IMR-90 (cell line): ENCODE measurements at regions not wholly inside any gene's neighbourhood (a gene's known extent, or its start where the extent isn't known, plus 50 kb on each side); places are given as distances from the start of the nearest gene placed in this dataset.

Experiments used
- ATAC-seq: fragments of 200-7000 bp; cut with Tn5 transposase; 2 replicates; pipeline ENCODE4 v1.9.1; 2020; ENCODE audit warnings: low read depth, mild to moderate bottlenecking, moderate library complexity
- BruUV-seq: library from RNA; stranded (reverse); fragments of 400-500 nt; replicated peaks from 2 replicates; lab custom pipeline; 2021; lab: Mats Ljungman, UMichigan
- CTCF ChIA-PET: fragments of 300-600 bp; formaldehyde crosslinking; extraction: SDS; loops from one replicate; lab custom pipeline; 2021; ENCODE audit warnings: antibody characterized with exemption; lab: Yijun Ruan, JAX
- POLR2A ChIA-PET: fragments of 300-600 bp; sonication (Branson Sonifier 250); formaldehyde crosslinking; loops from one replicate; lab custom pipeline; 2022; ENCODE audit warnings: antibody characterized with exemption; ENCODE audit not compliant: unreplicated experiment; lab: Charles Lee
- DNase-seq: peaks from one replicate; pipeline ENCODE4 v3.0.0; 2013
- H2AFZ ChIP-seq: replicated peaks from 2 replicates; pipeline ENCODE3; 2013; ENCODE audit warnings: low read length, mild to moderate bottlenecking; ENCODE audit not compliant: poor library complexity
- H2AK5ac ChIP-seq: 2 replicates; pipeline ENCODE4 v1.6.1; 2013; ENCODE audit warnings: low read depth, low read length, inconsistent platforms
- H2AK9ac ChIP-seq: replicated peaks from 2 replicates; pipeline ENCODE3; 2013; ENCODE audit warnings: mild to moderate bottlenecking, low read depth, low read length, moderate library complexity; ENCODE audit not compliant: poor library complexity
- H2BK120ac ChIP-seq: 2 replicates; pipeline ENCODE4 v1.6.1; 2013; ENCODE audit warnings: low read depth, low read length, inconsistent platforms
- H2BK15ac ChIP-seq: 3 replicates; pipeline ENCODE4 v1.6.1; 2013; ENCODE audit warnings: low read depth, low read length, inconsistent platforms
- H2BK20ac ChIP-seq: 2 replicates; pipeline ENCODE4 v1.6.1; 2013; ENCODE audit warnings: low read depth, mild to moderate bottlenecking, inconsistent platforms, low read length, moderate library complexity
- H2BK5ac ChIP-seq: 2 replicates; pipeline ENCODE4 v1.6.1; 2013; ENCODE audit warnings: mild to moderate bottlenecking, low read depth, low read length, inconsistent platforms; ENCODE audit not compliant: poor library complexity, severe bottlenecking
- H3K14ac ChIP-seq: replicated peaks from 2 replicates; pipeline ENCODE4 v1.6.1; 2013; ENCODE audit warnings: low read depth, low read length, inconsistent platforms
- H3K18ac ChIP-seq: 2 replicates; pipeline ENCODE4 v1.6.1; 2013; ENCODE audit warnings: low read depth, low read length, control low read depth
- H3K23ac ChIP-seq: 2 replicates; pipeline ENCODE4 v1.6.1; 2013; ENCODE audit warnings: low read depth, low read length, inconsistent platforms
- H3K27ac ChIP-seq: 2 replicates; pipeline ENCODE4 v1.5.1; 2013; ENCODE audit warnings: mild to moderate bottlenecking, control low read depth, low read length; ENCODE audit not compliant: insufficient read depth
- H3K27me3 ChIP-seq: 2 replicates; pipeline ENCODE4 v1.6.1; 2013; ENCODE audit warnings: low read length; ENCODE audit not compliant: control insufficient read depth, insufficient read depth
- H3K36me3 ChIP-seq: 2 replicates; pipeline ENCODE4 v1.6.1; 2013; ENCODE audit warnings: low read length, mixed read lengths; ENCODE audit not compliant: control insufficient read depth, insufficient read depth
- H3K4ac ChIP-seq: 2 replicates; pipeline ENCODE4 v1.6.1; 2013; ENCODE audit warnings: low read depth, low read length, inconsistent platforms
- H3K4me1 ChIP-seq: 2 replicates; pipeline ENCODE4 v1.6.1; 2013; ENCODE audit warnings: low read length, mixed read lengths; ENCODE audit not compliant: control insufficient read depth, insufficient read depth
- H3K4me2 ChIP-seq: 2 replicates; pipeline ENCODE4 v1.6.1; 2013; ENCODE audit warnings: low read depth, mild to moderate bottlenecking, control low read depth, low read length, moderate library complexity
- H3K4me3 ChIP-seq: 2 replicates; pipeline ENCODE4 v1.5.1; 2013; ENCODE audit warnings: low read depth, mild to moderate bottlenecking, control low read depth, low read length, moderate library complexity; ENCODE audit not compliant: insufficient read depth
- H3K56ac ChIP-seq: 2 replicates; pipeline ENCODE4 v1.6.1; 2013; ENCODE audit warnings: low read length, inconsistent platforms; ENCODE audit not compliant: insufficient read depth; ENCODE audit errors: extremely low read depth
- H3K79me1 ChIP-seq, 2 experiments: 2 replicates each; pipeline ENCODE4 v1.6.1; 2013; ENCODE audit warnings: low read length in 2 of 2, inconsistent platforms in 1 of 2, low read depth in 1 of 2
- H3K9ac ChIP-seq: 2 replicates; pipeline ENCODE4 v1.6.1; 2013; ENCODE audit warnings: low read depth, low read length, control low read depth
- H3K9me1 ChIP-seq: 2 replicates; pipeline ENCODE4 v1.6.1; 2013; ENCODE audit warnings: low read length, inconsistent platforms; ENCODE audit not compliant: insufficient read depth
- H3K9me3 ChIP-seq: 2 replicates; pipeline ENCODE4 v1.6.1; 2013; ENCODE audit warnings: low read length; ENCODE audit not compliant: control insufficient read depth, insufficient read depth
- H4K20me1 ChIP-seq: 2 replicates; pipeline ENCODE4 v1.6.1; 2013; ENCODE audit warnings: low read length, inconsistent platforms; ENCODE audit not compliant: insufficient read depth
- H4K5ac ChIP-seq: 2 replicates; pipeline ENCODE4 v1.6.1; 2013; ENCODE audit warnings: mild to moderate bottlenecking, low read depth, low read length, control low read depth
- H4K8ac ChIP-seq, 2 experiments: 2 replicates each; pipeline ENCODE4 v1.6.1; 2013; ENCODE audit warnings: low read depth in 2 of 2, low read length in 2 of 2, control low read depth in 1 of 2, inconsistent platforms in 1 of 2
- H4K91ac ChIP-seq: 2 replicates; pipeline ENCODE4 v1.6.1; 2013; ENCODE audit warnings: low read depth, low read length, inconsistent platforms; ENCODE audit not compliant: insufficient read depth
- CEBPB ChIP-seq: IDR thresholded peaks from 2 replicates; pipeline ENCODE4 v1.6.1; 2012; ENCODE audit warnings: low read depth, low read length, improper control_type of control experiment
- ELK1 ChIP-seq: fragments of 150-350 bp; IDR thresholded peaks from 2 replicates; pipeline ENCODE4 v1.6.1; 2016; ENCODE audit warnings: low read depth, mild to moderate bottlenecking, low read length, moderate library complexity, borderline replicate concordance
- RAD21 ChIP-seq: IDR thresholded peaks from 2 replicates; pipeline ENCODE4 v1.6.1; 2012; ENCODE audit warnings: low read length, improper control_type of control experiment
- RCOR1 ChIP-seq: IDR thresholded peaks from 2 replicates; pipeline ENCODE4 v1.6.1; 2012; ENCODE audit warnings: mild to moderate bottlenecking, low read length, improper control_type of control experiment; ENCODE audit not compliant: insufficient replicate concordance
- WGBS, 2 experiments: methylation state at CpG; one replicate each; pipeline versions ENCODE4 v1.1.5 to v1.1.7; 2013; ENCODE audit warnings: missing lambda C conversion rate in 2 of 2; ENCODE audit not compliant: insufficient read length in 1 of 2; ENCODE audit errors: extremely low coverage in 2 of 2; 5-methylcytosine and 5-hydroxymethylcytosine counted together
- dilution Hi-C: fragments of 300-500 bp; cut with HindIII; formaldehyde crosslinking; loops from one replicate; pipeline ENCODE4 v1.14.3; 2018; ENCODE audit warnings: low sequenced_read_pairs; ENCODE audit not compliant: unreplicated experiment
- in situ Hi-C: fragments of 300-500 bp; cut with MboI; formaldehyde crosslinking; loops from 3 replicates; pipeline ENCODE4 v1.14.3; 2019; ENCODE audit warnings: low sequenced_read_pairs, inconsistent platforms, mixed read lengths
- intact Hi-C: fragments of 100-400 bp; cut with micrococcal nuclease; formaldehyde crosslinking; loops from 2 replicates; pipeline ENCODE4 v1.10.0; 2022

GRCh38 chr5:159702826-159703225 lies 213.5 kb upstream of the ADRA1B start:
- no peak overlapping the region for H2AK5ac ChIP-seq
- no peak overlapping the region for H4K8ac ChIP-seq
- no peak overlapping the region for H3K4me3 ChIP-seq
- no peak overlapping the region for H2BK5ac ChIP-seq
- TF ChIP-seq RAD21 (no peak), ELK1 (no peak), RCOR1 (no peak), CEBPB (no peak)
- no peak overlapping the region for H2AFZ ChIP-seq
- H3K9ac ChIP-seq, result no peak overlapping the region
- ATAC-seq, result no peak
- in situ Hi-C loops, result no loop called here
- no peak overlapping the region for H2AK9ac ChIP-seq
- no peak overlapping the region for H2BK20ac ChIP-seq
- no peak overlapping the region for H4K5ac ChIP-seq
- WGBS, 2 experiments, result no CpG with 5 or more reads among the region's 1 CpG
- no peaks in the 10 kb centered on the region for H3K79me1 ChIP-seq
- no peak overlapping the region for H3K4ac ChIP-seq
- no peak overlapping the region for H3K56ac ChIP-seq
- no peak overlapping the region for H3K18ac ChIP-seq
- no TSS peak for BruUV-seq
- dilution Hi-C loops, result no loop called here
- no peak overlapping the region for H3K4me2 ChIP-seq
- no peak overlapping the region for H2BK120ac ChIP-seq
- no peaks in the 10 kb centered on the region for H3K9me1 ChIP-seq
- no peaks in the 10 kb centered on the region for H3K4me1 ChIP-seq
- H4K91ac ChIP-seq, result no peak overlapping the region
- intact Hi-C loops, result no loop called here
- POLR2A ChIA-PET, result no interaction called here
- H4K20me1 ChIP-seq, result no peaks in the 10 kb centered on the region
- no peak overlapping the region for H3K23ac ChIP-seq
- H2BK15ac ChIP-seq, result no peak overlapping the region
- CTCF ChIA-PET, result no interaction called here
- no peak overlapping the region for H3K14ac ChIP-seq
- no peak overlapping the region for H3K27ac ChIP-seq
- H3K27me3 ChIP-seq, result peaks cover 17% of the 10 kb centered on the region
- H3K9me3 ChIP-seq, result peaks cover 1% of the 10 kb centered on the region; the same call in 1 of the 2 replicates
- DNase-seq, result no peak
- H3K36me3 ChIP-seq, result no peaks in the 10 kb centered on the region
